ENCODE measurements at regions not wholly inside any gene's neighbourhood (a gene's known extent, or its start where the extent isn't known, plus 50 kb on each side); places are given as distances from the start of the nearest gene placed in this dataset.

DNA sequence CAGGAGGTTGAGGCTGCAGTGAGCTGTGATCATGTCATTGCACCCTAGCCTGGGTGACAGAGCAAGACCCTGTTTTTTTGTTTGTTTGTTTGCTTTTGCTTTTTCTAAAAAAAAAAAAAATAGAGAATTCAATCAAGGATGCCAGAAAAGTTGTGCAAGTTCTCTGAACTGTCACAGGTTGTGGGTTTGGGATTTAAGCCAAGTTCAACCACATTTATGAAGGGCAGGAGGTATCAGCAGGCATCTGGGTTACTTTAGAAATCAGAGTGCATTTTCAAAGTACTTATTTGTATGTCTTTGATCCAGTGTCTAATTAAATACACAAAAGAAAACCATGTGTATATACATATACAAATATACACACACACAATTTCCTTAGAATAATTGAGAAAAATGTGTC lies 151.2 kb upstream of the MINDY3 start:
- no peak for TF ChIP-seq EZH2 (IDR thresholded peaks at IDR 0.05; ENCODE audit: insufficient read depth, poor library complexity, severe bottlenecking)
- no peak for TF ChIP-seq EZH2phosphoT487 (IDR thresholded peaks at IDR 0.05; ENCODE audit: insufficient read depth, low read depth)
